Astrocyte (in vitro differentiated cells and primary cell): ENCODE measurements at regions not wholly inside any gene's neighbourhood (a gene's known extent, or its start where the extent isn't known, plus 50 kb on each side); places are given as distances from the start of the nearest gene placed in this dataset.

Source experiments
- CTCF ChIP-seq: IDR thresholded peaks from 2 replicates; pipeline ENCODE4 v1.5.1; 2011; ENCODE audit warnings: low read depth, mild to moderate bottlenecking, inconsistent platforms, low read length, moderate library complexity; ENCODE audit not compliant: insufficient read depth
- EZH2 ChIP-seq: IDR thresholded peaks from 2 replicates; pipeline ENCODE4 v1.6.1; 2012; ENCODE audit warnings: mild to moderate bottlenecking, low read length, inconsistent platforms; ENCODE audit not compliant: insufficient read depth

- TF ChIP-seq CTCF (no peak), EZH2 (no peak)
Measured at GRCh38 chrY:12552471-12553283, 148.4 kb upstream of the USP9Y start.
